Erythroblast (primary cell): ENCODE measurements at regions not wholly inside any gene's neighbourhood (a gene's known extent, or its start where the extent isn't known, plus 50 kb on each side); places are given as distances from the start of the nearest gene placed in this dataset.

ENCODE experiments used
- GATA1 ChIP-seq: IDR thresholded peaks from 2 replicates; pipeline ENCODE4 v1.6.1; 2011; ENCODE audit warnings: low read depth, mild to moderate bottlenecking, control low read depth, low read length, moderate library complexity
- POLR2A ChIP-seq: IDR thresholded peaks from 2 replicates; pipeline ENCODE4 v1.6.1; 2011; ENCODE audit warnings: mild to moderate bottlenecking, low read length

DNA sequence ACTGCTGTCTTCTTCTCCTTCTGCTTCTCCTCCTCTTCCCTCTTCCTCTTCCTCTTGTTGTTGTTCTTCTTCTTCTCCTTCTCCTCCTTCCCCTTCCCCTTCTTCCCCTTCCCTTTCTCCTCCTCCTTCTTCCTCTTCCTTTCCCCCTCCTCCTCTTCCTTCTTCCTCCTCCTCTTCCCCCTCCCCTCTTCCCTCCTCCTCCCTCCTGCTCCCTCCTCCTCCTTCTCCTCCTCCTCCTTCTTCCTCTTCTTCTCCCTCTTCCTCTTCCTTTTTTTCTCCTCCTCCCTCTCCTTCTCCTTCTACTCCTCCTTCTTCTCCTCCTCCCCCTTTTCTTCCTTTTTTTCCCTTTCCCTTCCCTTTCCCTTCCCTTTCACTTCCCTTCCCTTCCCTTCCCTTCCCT is 245.0 kb upstream of the IRX5 start:
- TF ChIP-seq POLR2A (no peak), GATA1 (no peak)
